Activated CD4-positive, alpha-beta memory T cell treated with anti-CD3 and anti-CD28 coated beads, Interleukin-2, amount 10 ng/mL, durations not matched to agents 7 days and 5 days (primary cell): ENCODE measurements at regions not wholly inside any gene's neighbourhood (a gene's known extent, or its start where the extent isn't known, plus 50 kb on each side); places are given as distances from the start of the nearest gene placed in this dataset.

ENCODE experiments used
- CTCF ChIA-PET: fragments of 350-600 bp; sonication (Branson Sonifier 250); formaldehyde crosslinking; loops from one replicate; lab custom pipeline; 2021; ENCODE audit warnings: antibody characterized with exemption, inconsistent platforms; lab: Charles Lee
- POLR2A ChIA-PET: fragments of 350-600 bp; sonication (Branson Sonifier 250); formaldehyde crosslinking; loops from one replicate; lab custom pipeline; 2021; ENCODE audit warnings: antibody characterized with exemption; lab: Charles Lee
- DNase-seq: peaks from one replicate; pipeline ENCODE4 v3.0.0-alpha.2; 2020
- H3K27ac Mint-ChIP-seq: one replicate; pipeline ENCODE4 v1.8.0; 2021; ENCODE audit warnings: mild to moderate bottlenecking, mixed read lengths
- H3K27me3 Mint-ChIP-seq: one replicate; pipeline ENCODE4 v1.8.0; 2021; ENCODE audit warnings: mixed read lengths
- H3K36me3 Mint-ChIP-seq: one replicate; pipeline ENCODE4 v1.8.0; 2021; ENCODE audit warnings: low read depth, mixed read lengths
- H3K4me1 Mint-ChIP-seq: one replicate; pipeline ENCODE4 v1.8.0; 2021; ENCODE audit warnings: mixed read lengths
- H3K4me3 Mint-ChIP-seq: one replicate; pipeline ENCODE4 v1.8.0; 2021; ENCODE audit warnings: mild to moderate bottlenecking, mixed read lengths
- H3K9me3 Mint-ChIP-seq: one replicate; pipeline ENCODE4 v1.8.0; 2021; ENCODE audit warnings: mixed read lengths

DNA sequence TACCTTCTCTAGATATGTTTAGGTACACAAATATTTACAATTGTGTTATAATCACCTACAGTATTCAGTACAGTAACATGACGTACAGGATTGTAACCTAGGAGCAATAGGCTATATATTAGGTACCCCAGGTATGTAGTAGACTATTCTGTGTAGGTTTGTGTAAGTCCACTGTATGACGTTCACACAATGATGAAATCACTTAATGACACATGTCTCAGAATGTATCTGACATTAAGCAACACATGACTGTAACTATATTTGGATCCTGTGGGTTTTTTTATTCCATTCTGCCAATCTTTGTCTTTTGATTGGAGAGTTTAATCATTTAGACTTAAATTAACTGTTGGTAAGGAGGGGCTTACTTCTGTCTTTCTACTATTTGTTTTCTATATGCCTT lies 52.1 kb downstream of the STYXL2 start:
- CTCF ChIA-PET, result no interaction called here

DNA sequence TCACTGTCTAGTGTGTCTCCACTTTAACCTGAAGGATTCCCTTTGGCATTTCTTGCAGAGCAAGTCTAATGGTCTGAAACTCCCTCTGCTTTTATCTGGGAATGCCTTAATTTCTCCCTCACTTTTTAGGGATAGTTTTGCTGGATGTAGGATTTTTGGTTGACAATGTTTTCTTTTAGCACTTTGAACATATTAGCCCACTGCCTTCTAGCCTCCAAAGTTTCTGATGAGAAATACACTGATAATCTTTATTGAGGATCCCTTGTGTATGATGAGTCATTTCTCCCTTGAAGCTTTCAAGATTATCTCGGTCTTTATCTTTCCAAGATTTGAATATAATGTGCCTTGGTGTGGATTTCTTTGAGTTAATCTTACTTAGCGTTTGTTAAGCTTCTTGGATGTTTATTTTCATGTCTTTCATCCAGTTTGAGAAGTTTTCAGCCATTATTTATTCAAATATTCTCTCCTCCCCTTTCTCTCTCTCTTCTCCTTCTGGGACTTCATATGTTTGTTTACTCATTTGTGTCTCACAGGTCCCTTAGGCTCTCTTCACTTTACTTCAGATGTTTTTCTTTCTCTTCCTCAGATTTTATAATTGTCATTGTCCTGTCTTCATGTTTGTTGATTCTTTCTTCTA lies 53.1 kb downstream of the STYXL2 start:
- ChIA-PET CTCF (no interaction called here), POLR2A (no interaction called here)
- Mint-ChIP-seq H3K4me3 (no peak overlapping the region), H3K4me1 (no peaks in the 10 kb centered on the region), H3K27me3 (peaks cover 29% of the 10 kb centered on the region), H3K36me3 (peaks cover 2% of the 10 kb centered on the region), H3K27ac (no peak overlapping the region), H3K9me3 (peaks cover 2% of the 10 kb centered on the region)
- no peak for DNase-seq

More for the DNA sequence above, 52.1 kb downstream of the STYXL2 start:
- Mint-ChIP-seq H3K9me3 (peaks cover 2% of the 10 kb centered on the region), H3K4me1 (no peaks in the 10 kb centered on the region), H3K27ac (no peak overlapping the region), H3K4me3 (no peak overlapping the region), H3K27me3 (peaks cover 34% of the 10 kb centered on the region), H3K36me3 (peaks cover 2% of the 10 kb centered on the region)
- POLR2A ChIA-PET, result no interaction called here
- DNase-seq, result no peak

DNA sequence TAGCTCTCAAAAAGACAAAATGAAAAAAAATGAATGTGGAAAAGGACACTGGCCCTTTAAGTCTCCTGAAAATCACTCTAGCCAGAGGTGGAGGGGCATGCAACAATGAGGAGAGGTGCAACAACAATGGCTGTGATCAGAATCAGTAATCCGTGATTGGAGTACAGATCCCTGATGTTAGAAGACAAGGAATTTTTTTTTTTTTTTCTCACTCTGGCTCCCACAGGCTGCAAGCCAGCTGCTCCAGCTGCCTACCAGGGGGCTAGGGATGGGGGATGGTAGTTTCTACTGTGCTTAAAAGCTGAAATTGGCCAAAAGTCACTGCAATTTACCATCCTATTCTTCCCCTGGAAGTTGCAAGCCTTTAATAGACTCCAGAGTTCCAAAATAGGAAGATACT lies 54.5 kb downstream of the STYXL2 start:
- Mint-ChIP-seq H3K9me3 (peaks cover 2% of the 10 kb centered on the region), H3K27ac (no peak overlapping the region), H3K4me1 (no peaks in the 10 kb centered on the region), H3K27me3 (peaks cover 29% of the 10 kb centered on the region), H3K4me3 (no peak overlapping the region), H3K36me3 (peaks cover 2% of the 10 kb centered on the region)
- POLR2A ChIA-PET, result no interaction called here
- DNase-seq, result no peak
- CTCF ChIA-PET, result no interaction called here

DNA sequence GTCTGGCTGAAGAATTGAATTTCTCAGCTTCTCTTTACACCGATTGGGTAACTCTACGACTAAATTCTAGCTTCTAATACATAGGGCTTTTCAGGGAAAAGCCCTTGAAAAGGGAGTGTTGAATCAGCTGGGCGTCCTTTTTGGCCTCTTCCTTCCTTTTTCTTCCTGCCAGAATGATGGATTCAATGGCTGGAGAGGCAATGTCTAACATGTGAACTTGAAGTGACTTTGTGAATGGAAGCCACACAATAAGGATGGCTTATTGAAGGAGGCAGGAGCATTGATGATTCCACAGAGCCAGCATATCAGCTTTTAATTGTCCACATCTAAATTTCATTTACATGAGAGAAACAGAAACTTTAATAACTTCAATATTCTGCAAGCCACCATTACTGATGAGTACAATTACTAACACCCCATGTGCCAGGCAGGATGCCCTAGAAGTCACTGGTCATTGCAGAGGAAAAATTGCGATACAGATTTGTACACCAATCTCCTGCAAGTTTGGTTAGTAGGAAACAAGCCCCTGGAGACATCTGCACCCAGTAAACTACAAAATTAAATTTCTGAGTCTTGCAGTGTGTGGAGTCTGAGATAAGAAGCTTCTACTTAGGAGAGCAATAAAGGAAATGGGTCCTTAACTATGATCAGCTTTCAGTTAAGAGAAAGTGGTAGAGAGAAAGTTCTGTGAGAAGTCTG lies 56.1 kb downstream of the STYXL2 start:
- Mint-ChIP-seq H3K4me3 (no peak overlapping the region), H3K4me1 (no peaks in the 10 kb centered on the region), H3K27ac (no peak overlapping the region), H3K27me3 (peaks cover 27% of the 10 kb centered on the region), H3K9me3 (peaks cover 2% of the 10 kb centered on the region), H3K36me3 (peaks cover 2% of the 10 kb centered on the region)
- ChIA-PET CTCF (no interaction called here), POLR2A (no interaction called here)
- no peak for DNase-seq

DNA sequence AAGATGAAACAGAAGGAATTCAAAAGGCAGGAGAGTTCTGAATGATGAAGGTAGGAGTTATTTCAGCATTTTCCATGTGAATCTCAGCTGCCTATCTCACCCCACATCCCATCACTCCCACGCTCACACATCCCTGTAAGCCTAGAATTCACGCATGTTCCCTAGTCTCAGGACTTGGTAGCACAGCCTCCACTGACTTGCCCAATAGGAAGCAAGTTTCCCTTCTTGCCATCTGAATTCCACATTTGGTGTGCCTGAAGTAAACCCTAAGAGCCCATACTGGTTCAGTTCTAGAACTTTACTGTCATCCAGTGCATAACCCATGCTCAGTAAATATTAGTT lies 56.6 kb downstream of the STYXL2 start:
- H3K4me1 Mint-ChIP-seq, result no peaks in the 10 kb centered on the region
- peaks cover 2% of the 10 kb centered on the region for H3K36me3 Mint-ChIP-seq
- peaks cover 23% of the 10 kb centered on the region for H3K27me3 Mint-ChIP-seq
- H3K9me3 Mint-ChIP-seq, result peaks cover 2% of the 10 kb centered on the region
- DNase-seq, result no peak
- ChIA-PET POLR2A (no interaction called here), CTCF (no interaction called here)
- no peak overlapping the region for H3K4me3 Mint-ChIP-seq
- no peak overlapping the region for H3K27ac Mint-ChIP-seq

DNA sequence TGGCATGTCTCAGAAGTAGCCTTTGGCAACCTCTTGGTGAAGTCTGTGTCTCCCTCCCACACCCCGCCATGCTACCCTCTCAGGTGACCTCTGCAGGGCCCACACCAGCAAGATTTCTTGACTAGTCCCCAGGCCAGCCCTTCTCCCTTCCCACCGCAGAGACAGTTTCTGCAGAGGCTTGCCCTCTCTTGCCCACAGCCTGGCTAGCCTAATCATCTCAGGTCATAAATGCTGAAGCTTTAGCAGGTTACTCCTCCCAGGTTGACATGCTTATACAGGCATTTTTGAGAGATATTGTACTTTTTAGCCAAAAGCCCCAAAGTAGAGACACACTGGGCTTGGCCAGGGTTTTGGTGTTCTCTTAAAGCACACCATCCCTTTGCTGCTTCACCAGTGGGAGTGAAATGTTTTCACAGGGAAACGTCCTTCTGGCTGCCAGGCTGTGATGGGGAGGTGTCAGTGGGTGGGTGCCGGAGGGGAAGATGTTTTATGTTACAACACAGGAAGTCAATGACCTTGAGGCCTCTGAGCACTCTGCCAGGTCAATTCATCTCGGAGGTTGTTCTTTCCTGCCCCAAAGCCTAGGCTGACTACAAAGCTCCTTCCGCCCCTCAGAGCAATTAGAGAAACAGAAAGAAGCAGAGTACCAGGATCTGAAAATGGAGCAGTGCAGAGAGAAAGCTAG lies 58.5 kb downstream of the STYXL2 start:
- peaks cover under 1% of the 10 kb centered on the region for H3K9me3 Mint-ChIP-seq
- no peak for DNase-seq
- no peak overlapping the region for H3K4me3 Mint-ChIP-seq
- H3K36me3 Mint-ChIP-seq, result peaks cover 2% of the 10 kb centered on the region
- ChIA-PET POLR2A (no interaction called here), CTCF (interaction anchor here (1.0 kb wide), 1 partner anchor 68 kb away, joined by 3 read pairs; no protein-coding TSS in a partner anchor)
- H3K4me1 Mint-ChIP-seq, result no peaks in the 10 kb centered on the region
- peaks cover 16% of the 10 kb centered on the region for H3K27me3 Mint-ChIP-seq
- no peak overlapping the region for H3K27ac Mint-ChIP-seq

DNA sequence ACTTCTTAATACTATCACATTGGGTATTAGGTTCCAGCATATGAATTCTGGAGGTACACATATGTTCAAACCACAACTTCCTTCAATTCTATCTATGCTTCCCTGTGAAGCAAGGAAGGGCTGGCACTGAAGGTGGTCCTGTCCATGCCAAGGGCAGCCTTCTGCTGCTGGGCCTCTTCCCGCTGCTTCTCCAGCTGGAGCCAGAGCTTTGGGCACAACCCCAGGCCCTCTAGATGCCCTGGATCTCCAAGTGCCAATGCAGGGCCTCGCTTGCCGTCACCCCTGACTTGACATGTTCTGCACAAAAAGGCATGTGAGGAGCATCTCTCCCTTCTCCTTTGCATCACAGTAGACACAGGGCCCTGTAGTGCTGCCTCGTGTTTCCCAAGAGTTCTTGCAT lies 62.6 kb downstream of the STYXL2 start:
- Mint-ChIP-seq H3K36me3 (no peaks in the 10 kb centered on the region), H3K27me3 (peaks cover 1% of the 10 kb centered on the region), H3K4me3 (no peak overlapping the region), H3K27ac (no peak overlapping the region), H3K9me3 (no peaks in the 10 kb centered on the region), H3K4me1 (no peaks in the 10 kb centered on the region)
- DNase-seq, result no peak
- ChIA-PET POLR2A (no interaction called here), CTCF (no interaction called here)

DNA sequence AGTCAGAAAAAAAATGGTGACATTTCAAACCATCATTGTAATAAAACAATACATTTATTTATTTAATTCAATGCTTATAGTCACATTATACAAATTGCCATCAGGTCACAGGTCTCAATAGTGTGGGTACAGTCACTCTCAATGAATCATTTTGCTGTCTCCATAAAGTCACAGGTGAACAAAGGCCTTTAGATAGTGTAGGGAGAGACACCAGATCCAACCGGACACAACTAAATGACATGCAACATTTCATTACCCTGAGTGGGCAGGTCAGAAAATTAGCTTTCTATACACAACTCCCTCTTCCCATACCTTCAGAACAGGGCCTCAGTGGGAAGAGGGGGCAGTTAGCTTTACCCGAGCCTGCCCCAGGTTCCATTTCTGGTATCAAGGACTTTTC lies 63.2 kb downstream of the STYXL2 start:
- DNase-seq, result no peak
- Mint-ChIP-seq H3K36me3 (no peaks in the 10 kb centered on the region), H3K4me1 (no peaks in the 10 kb centered on the region), H3K9me3 (no peaks in the 10 kb centered on the region), H3K27ac (no peak overlapping the region), H3K4me3 (no peak overlapping the region), H3K27me3 (peaks cover 1% of the 10 kb centered on the region)
- ChIA-PET POLR2A (no interaction called here), CTCF (no interaction called here)

DNA sequence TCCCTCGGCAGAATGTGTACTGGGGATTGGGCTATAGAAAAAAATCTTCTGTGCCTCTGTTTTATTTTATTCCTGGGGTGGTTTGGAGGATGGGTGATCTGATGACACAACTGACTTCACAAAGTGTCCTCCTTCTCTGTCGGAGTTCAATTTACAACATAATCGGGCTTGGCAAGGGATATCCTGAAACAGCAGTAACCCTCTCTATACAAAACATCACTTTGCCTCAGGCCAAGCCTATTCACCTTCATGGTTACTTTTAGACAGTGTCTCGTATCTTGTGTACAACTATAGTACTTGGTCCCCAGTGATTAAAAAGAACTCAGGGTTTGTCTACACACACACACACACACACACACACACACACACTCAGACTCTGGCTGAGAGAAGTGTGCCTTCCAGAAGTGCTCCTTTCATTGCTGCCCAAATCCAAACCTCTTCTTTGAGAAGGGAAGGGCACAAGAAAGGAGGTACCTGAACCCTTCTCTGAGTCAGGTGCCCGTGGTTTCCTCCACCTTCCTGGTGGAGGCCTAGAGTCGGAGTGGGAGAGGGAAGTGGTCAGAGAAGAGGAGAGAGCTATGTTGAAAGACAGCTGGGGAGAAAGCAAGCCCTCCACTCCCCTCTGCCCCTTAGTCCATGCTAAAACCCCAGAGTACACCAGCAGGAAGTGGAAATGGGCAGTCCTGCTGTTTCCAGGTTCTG lies 62.4 kb upstream of the POU2F1 start:
- Mint-ChIP-seq H3K4me3 (no peak overlapping the region), H3K9me3 (no peaks in the 10 kb centered on the region), H3K36me3 (no peaks in the 10 kb centered on the region), H3K27me3 (peaks cover 1% of the 10 kb centered on the region), H3K4me1 (no peaks in the 10 kb centered on the region), H3K27ac (no peak overlapping the region)
- DNase-seq, result no peak
- ChIA-PET POLR2A (no interaction called here), CTCF (no interaction called here)

DNA sequence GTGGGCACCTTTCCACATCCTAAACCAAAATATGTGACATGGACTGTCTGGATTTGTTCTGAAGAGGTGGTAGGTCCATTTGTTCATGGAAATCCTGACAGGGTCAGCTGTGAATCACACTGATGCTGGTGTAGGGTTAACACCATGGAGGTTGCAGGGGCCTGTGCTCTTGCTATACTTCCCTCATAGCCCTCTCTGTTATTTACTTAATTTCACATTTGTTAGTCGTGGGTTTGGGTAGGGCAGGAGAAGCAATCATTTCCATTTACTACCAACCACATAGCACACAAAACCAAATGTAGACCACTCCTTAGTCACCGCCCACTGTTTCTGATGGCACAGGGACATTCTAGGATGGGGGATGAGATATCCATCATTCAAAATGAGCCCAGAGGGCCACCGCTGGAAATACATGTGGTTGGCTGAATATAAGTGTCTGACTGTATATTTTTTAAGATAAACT lies 61.8 kb upstream of the POU2F1 start:
- Mint-ChIP-seq H3K4me3 (no peak overlapping the region), H3K4me1 (no peaks in the 10 kb centered on the region), H3K27ac (no peak overlapping the region), H3K27me3 (peaks cover 1% of the 10 kb centered on the region), H3K9me3 (no peaks in the 10 kb centered on the region), H3K36me3 (no peaks in the 10 kb centered on the region)
- CTCF ChIA-PET, result no interaction called here
- DNase-seq, result no peak
- POLR2A ChIA-PET, result no interaction called here

DNA sequence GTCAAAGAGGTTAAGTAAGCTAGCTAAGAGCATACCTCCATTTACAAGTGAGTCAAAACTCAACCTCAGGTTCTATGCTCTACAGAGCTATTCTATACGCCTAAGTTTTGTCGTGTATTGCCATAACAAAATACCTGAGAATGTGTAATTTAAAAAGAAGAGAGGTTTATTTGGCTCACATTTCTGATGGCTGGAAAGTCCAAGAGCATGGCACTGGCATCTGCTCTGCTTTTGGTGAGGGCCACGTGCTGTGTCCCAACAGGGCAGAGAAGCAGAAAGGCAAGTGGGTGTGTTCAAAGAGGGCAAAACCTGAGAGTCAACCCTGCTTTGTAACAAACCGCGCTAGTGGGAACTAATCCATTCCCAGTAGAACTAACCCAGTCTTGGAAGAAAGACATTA lies 60.9 kb upstream of the POU2F1 start:
- no peak for DNase-seq
- Mint-ChIP-seq H3K9me3 (no peaks in the 10 kb centered on the region), H3K4me3 (no peak overlapping the region), H3K4me1 (no peaks in the 10 kb centered on the region), H3K27ac (no peak overlapping the region), H3K36me3 (no peaks in the 10 kb centered on the region), H3K27me3 (peaks cover 6% of the 10 kb centered on the region)
- POLR2A ChIA-PET, result no interaction called here
- CTCF ChIA-PET, result no interaction called here

DNA sequence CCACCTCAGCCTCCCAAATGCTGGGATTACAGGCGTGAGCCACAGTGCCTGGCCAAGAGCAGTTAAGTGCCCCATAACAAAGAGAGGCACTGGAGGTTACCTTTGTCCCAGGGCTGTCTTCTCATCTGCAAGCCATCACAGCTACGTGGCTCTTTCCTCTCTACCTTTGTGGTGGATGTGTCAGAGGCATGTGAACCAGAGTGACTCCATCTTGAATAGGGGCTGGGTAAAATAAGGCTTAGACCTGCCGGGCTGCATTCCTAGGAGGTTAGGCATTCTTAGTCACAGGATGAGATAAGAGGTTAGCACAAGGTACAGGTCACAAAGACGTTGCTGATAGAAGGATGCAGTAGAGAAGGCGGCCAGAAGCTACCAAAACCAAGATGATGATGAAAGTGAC lies 59.4 kb upstream of the POU2F1 start:
- POLR2A ChIA-PET, result no interaction called here

DNA sequence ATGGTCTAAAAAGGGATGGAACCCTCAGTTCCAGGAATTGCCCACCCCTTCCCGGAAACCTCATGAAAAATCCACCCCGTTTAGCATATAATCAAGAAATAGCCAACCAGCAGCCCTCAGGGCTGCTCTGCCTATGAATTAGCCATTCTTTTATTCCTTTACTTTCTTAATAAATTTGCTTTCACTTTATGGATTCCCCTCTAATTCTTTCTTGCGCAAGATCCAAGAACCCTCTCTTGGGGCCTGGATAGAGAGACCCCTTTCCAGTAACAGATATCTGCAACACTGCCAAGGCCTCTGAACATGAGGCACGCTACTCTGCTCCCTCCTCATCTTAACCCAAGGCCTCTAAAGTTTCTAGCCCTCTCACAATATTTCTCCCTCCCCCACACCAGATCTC lies 58.9 kb upstream of the POU2F1 start:
- H3K27ac Mint-ChIP-seq, result no peak overlapping the region
- no peak for DNase-seq
- no peak overlapping the region for H3K4me3 Mint-ChIP-seq
- CTCF ChIA-PET, result no interaction called here
- H3K27me3 Mint-ChIP-seq, result peaks cover 11% of the 10 kb centered on the region
- POLR2A ChIA-PET, result no interaction called here
- H3K36me3 Mint-ChIP-seq, result no peaks in the 10 kb centered on the region
- H3K4me1 Mint-ChIP-seq, result no peaks in the 10 kb centered on the region
- H3K9me3 Mint-ChIP-seq, result no peaks in the 10 kb centered on the region

More for the DNA sequence above, 59.4 kb upstream of the POU2F1 start:
- no peaks in the 10 kb centered on the region for H3K4me1 Mint-ChIP-seq
- H3K27ac Mint-ChIP-seq, result no peak overlapping the region
- CTCF ChIA-PET, result no interaction called here
- H3K4me3 Mint-ChIP-seq, result no peak overlapping the region
- peaks cover 11% of the 10 kb centered on the region for H3K27me3 Mint-ChIP-seq
- no peaks in the 10 kb centered on the region for H3K36me3 Mint-ChIP-seq
- no peak for DNase-seq
- H3K9me3 Mint-ChIP-seq, result no peaks in the 10 kb centered on the region
